Cardiac muscle cell (in vitro differentiated cells and primary cell): ENCODE measurements at regions not wholly inside any gene's neighbourhood (a gene's known extent, or its start where the extent isn't known, plus 50 kb on each side); places are given as distances from the start of the nearest gene placed in this dataset.
A peak's percentile ranks its signal among the peaks of the same experiment; 100 is the strongest.

Experiments used
- DNase-seq, 2 donors: peaks; one replicate each; pipeline versions ENCODE4 v3.0.0 to v3.0.0-alpha.2; 2010 to 2017; ENCODE audit warnings: low read depth in 1 of 2, low spot score in 1 of 2
- H3K27ac ChIP-seq: fragments of 200-600 bp; sonication (generic); 2 replicates; pipeline ENCODE4 v1.5.1; 2016
- H3K27me3 ChIP-seq: fragments of 200-600 bp; sonication (generic); 2 replicates; pipeline ENCODE4 v1.6.0; 2016; ENCODE audit warnings: control low read depth
- H3K36me3 ChIP-seq: fragments of 200-600 bp; sonication (generic); 2 replicates; pipeline ENCODE4 v1.5.1; 2016; ENCODE audit warnings: control low read depth
- H3K4me1 ChIP-seq: fragments of 200-600 bp; sonication (generic); 2 replicates; pipeline ENCODE4 v1.8.1; 2017; ENCODE audit warnings: low read depth, mild to moderate bottlenecking, mixed run types
- H3K4me3 ChIP-seq: fragments of 200-600 bp; sonication (generic); 2 replicates; pipeline ENCODE4 v1.5.1; 2016; ENCODE audit warnings: mild to moderate bottlenecking
- H3K9me3 ChIP-seq: fragments of 200-600 bp; sonication (generic); 2 replicates; pipeline ENCODE4 v1.5.1; 2017; ENCODE audit warnings: low read depth, mild to moderate bottlenecking, control low read depth
- TF ChIP-seq, protein P1 (sequence below): IDR thresholded peaks from 2 replicates; pipeline ENCODE4 v1.5.1; 2012; ENCODE audit warnings: low read depth, mild to moderate bottlenecking, low read length

- Histone ChIP-seq H3K4me1 (no peaks in the 10 kb centered on the region), H3K4me3 (no peak overlapping the region), H3K9me3 (no peaks in the 10 kb centered on the region), H3K36me3 (no peaks in the 10 kb centered on the region), H3K27ac (no peak overlapping the region), H3K27me3 (no peaks in the 10 kb centered on the region)
- peak in 1 of 2 donors; percentile 80 for DNase-seq
- TF ChIP-seq, protein P1, sequence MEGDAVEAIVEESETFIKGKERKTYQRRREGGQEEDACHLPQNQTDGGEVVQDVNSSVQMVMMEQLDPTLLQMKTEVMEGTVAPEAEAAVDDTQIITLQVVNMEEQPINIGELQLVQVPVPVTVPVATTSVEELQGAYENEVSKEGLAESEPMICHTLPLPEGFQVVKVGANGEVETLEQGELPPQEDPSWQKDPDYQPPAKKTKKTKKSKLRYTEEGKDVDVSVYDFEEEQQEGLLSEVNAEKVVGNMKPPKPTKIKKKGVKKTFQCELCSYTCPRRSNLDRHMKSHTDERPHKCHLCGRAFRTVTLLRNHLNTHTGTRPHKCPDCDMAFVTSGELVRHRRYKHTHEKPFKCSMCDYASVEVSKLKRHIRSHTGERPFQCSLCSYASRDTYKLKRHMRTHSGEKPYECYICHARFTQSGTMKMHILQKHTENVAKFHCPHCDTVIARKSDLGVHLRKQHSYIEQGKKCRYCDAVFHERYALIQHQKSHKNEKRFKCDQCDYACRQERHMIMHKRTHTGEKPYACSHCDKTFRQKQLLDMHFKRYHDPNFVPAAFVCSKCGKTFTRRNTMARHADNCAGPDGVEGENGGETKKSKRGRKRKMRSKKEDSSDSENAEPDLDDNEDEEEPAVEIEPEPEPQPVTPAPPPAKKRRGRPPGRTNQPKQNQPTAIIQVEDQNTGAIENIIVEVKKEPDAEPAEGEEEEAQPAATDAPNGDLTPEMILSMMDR: no peak
These were observed 66.6 kb upstream of the ODC1 start for GRCh38 chr2:10514743-10515142.

- no peak overlapping the region for H3K4me3 ChIP-seq
- no peaks in the 10 kb centered on the region for H3K4me1 ChIP-seq
- H3K27ac ChIP-seq: no peak overlapping the region
- no peaks in the 10 kb centered on the region for H3K9me3 ChIP-seq
- H3K27me3 ChIP-seq: no peaks in the 10 kb centered on the region
- TF ChIP-seq, protein P1: no peak
- no peak for DNase-seq
- no peaks in the 10 kb centered on the region for H3K36me3 ChIP-seq
These were observed 66.1 kb upstream of the ODC1 start for GRCh38 chr2:10514273-10514672.

DNA sequence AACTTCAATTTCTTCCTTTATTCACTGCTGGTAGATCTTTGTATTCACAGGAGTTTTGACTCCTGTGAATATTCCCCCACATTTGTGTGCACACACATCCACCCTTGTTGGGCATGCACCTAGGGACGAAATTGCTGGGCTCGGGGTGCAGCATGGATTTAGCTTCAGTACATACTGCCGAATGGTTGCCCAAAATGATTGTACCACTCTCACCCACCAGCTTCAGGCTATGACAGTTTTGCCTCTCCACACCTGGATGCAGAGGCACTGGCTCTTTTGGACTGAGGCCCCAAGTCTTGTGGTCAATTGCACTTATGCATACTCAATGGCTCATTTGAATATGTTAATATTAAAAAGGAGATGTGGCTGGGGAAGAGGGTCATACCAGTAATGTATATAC, 65.1 kb upstream of the ODC1 start:
- TF ChIP-seq, protein P1: no peak
- no peaks in the 10 kb centered on the region for H3K9me3 ChIP-seq
- H3K36me3 ChIP-seq: no peaks in the 10 kb centered on the region
- no peaks in the 10 kb centered on the region for H3K27me3 ChIP-seq
- no peak overlapping the region for H3K4me3 ChIP-seq
- no peaks in the 10 kb centered on the region for H3K4me1 ChIP-seq
- no peak overlapping the region for H3K27ac ChIP-seq
- no peak for DNase-seq

DNA sequence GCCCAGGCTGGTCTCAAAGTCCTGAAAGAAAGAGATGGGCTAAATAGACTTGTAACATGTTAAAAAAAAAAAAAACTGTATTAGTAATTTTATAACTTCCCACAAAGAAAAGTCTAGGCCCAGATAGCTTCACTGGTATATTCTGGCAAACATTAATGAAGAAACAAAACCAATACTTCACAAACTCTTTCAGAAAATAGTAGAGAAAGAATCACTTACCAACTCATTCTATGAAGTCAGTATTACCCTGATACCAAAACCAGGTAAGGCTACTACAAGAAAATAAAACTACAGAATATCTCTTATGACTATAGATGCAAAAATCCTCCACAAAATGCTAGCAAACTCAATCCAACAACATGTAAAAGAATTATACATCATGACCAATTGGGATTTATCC, 59.9 kb upstream of the ODC1 start:
- Histone ChIP-seq H3K4me3 (no peak overlapping the region), H3K27me3 (no peaks in the 10 kb centered on the region), H3K27ac (no peak overlapping the region), H3K4me1 (no peaks in the 10 kb centered on the region), H3K36me3 (no peaks in the 10 kb centered on the region), H3K9me3 (no peaks in the 10 kb centered on the region)
- DNase-seq: no peak
- TF ChIP-seq, protein P1: no peak

GRCh38 chr2:10507106-10507505, 59.0 kb upstream of the ODC1 start:
- no peak for DNase-seq
- H3K4me3 ChIP-seq: no peak overlapping the region
- H3K36me3 ChIP-seq: no peaks in the 10 kb centered on the region
- H3K27me3 ChIP-seq: no peaks in the 10 kb centered on the region
- H3K9me3 ChIP-seq: no peaks in the 10 kb centered on the region
- H3K27ac ChIP-seq: no peak overlapping the region
- TF ChIP-seq, protein P1: no peak
- H3K4me1 ChIP-seq: no peaks in the 10 kb centered on the region
